Middle frontal gyrus (tissue), 1 donor: ENCODE measurements at regions not wholly inside any gene's neighbourhood (a gene's known extent, or its start where the extent isn't known, plus 50 kb on each side); places are given as distances from the start of the nearest gene placed in this dataset.
"Not testable (repeated sequence)": the region's sequence is repeated elsewhere in the genome, so short reads cannot be mapped to it uniquely, and the experiment has no call there.

Experiments
- DNase-seq: peaks from one replicate; pipeline ENCODE4 v3.0.0-alpha.2; 2015; ENCODE audit warnings: low spot score; ENCODE audit errors: extremely low spot score

- not testable (repeated sequence) for DNase-seq
Measured at GRCh38 chr7:65613644-65614289, 240.1 kb downstream of the ZNF92 start.

- not testable (repeated sequence) for DNase-seq
Measured at GRCh38 chr7:65616111-65616510, 242.5 kb downstream of the ZNF92 start.

- not testable (repeated sequence) for DNase-seq
Measured at GRCh38 chr7:65620216-65620615, 246.6 kb downstream of the ZNF92 start.

- DNase-seq: not testable (repeated sequence)
Measured at GRCh38 chr7:65621580-65622201, 248.0 kb downstream of the ZNF92 start.

- not testable (repeated sequence) for DNase-seq
Measured at GRCh38 chr7:65631236-65631635, 241.6 kb upstream of the VKORC1L1 start.

- not testable (repeated sequence) for DNase-seq
Measured at GRCh38 chr7:65633587-65634404, 239.1 kb upstream of the VKORC1L1 start.

GRCh38 chr7:65638918-65639317 is 234.0 kb upstream of the VKORC1L1 start:
- not testable (repeated sequence) for DNase-seq

GRCh38 chr7:65639717-65640116 is 233.2 kb upstream of the VKORC1L1 start:
- not testable (repeated sequence) for DNase-seq

GRCh38 chr7:65643498-65643897 is 229.4 kb upstream of the VKORC1L1 start:
- DNase-seq: not testable (repeated sequence)

GRCh38 chr7:65647153-65647964 is 225.5 kb upstream of the VKORC1L1 start:
- DNase-seq: not testable (repeated sequence)

GRCh38 chr7:65651174-65651573 is 221.7 kb upstream of the VKORC1L1 start:
- DNase-seq: not testable (repeated sequence)

GRCh38 chr7:65651826-65652592 is 220.9 kb upstream of the VKORC1L1 start:
- DNase-seq: not testable (repeated sequence)

GRCh38 chr7:65652669-65653068 is 220.2 kb upstream of the VKORC1L1 start:
- not testable (repeated sequence) for DNase-seq

GRCh38 chr7:65656494-65657188 is 216.2 kb upstream of the VKORC1L1 start:
- DNase-seq: not testable (repeated sequence)

GRCh38 chr7:65683362-65683761 is 189.5 kb upstream of the VKORC1L1 start:
- not testable (repeated sequence) for DNase-seq

GRCh38 chr7:65699026-65699714 is 173.7 kb upstream of the VKORC1L1 start:
- not testable (repeated sequence) for DNase-seq

GRCh38 chr7:65699715-65700356 is 173.0 kb upstream of the VKORC1L1 start:
- DNase-seq: not testable (repeated sequence)

- not testable (repeated sequence) for DNase-seq
Measured at GRCh38 chr7:65719123-65719798, 153.6 kb upstream of the VKORC1L1 start.
